Transverse colon (tissue), 4 donors: ENCODE measurements at regions not wholly inside any gene's neighbourhood (a gene's known extent, or its start where the extent isn't known, plus 50 kb on each side); places are given as distances from the start of the nearest gene placed in this dataset.

ENCODE experiments used
- DNase-seq: peaks from one replicate; pipeline ENCODE4 v3.0.0-alpha.2; 2019
- H3K27ac ChIP-seq, 4 donors: fragments of 200-600 bp; sonication (generic); 2 replicates each; pipeline ENCODE4 v1.5.1; 2016 to 2018; ENCODE audit warnings: inconsistent platforms in 4 of 4
- H3K27me3 ChIP-seq: fragments of 200-600 bp; sonication (generic); 2 replicates; pipeline ENCODE4 v1.5.1; 2017; ENCODE audit warnings: inconsistent platforms
- H3K36me3 ChIP-seq, 4 donors: fragments of 200-600 bp; sonication (generic); 2 replicates each; pipeline ENCODE4 v1.5.1; 2017 to 2019; ENCODE audit warnings: inconsistent platforms in 4 of 4
- H3K4me1 ChIP-seq, 4 donors: fragments of 200-600 bp; sonication (generic); 2 replicates each; pipeline ENCODE4 v1.5.1; 2017 to 2020; ENCODE audit warnings: inconsistent platforms in 4 of 4
- H3K4me3 ChIP-seq, 4 donors: fragments of 200-600 bp; sonication (generic); 1 replicate in 1 of 4; 2 replicates in 3 of 4; pipeline versions ENCODE4 v1.5.1 to v1.6.1; 2017 to 2019; ENCODE audit warnings: inconsistent platforms in 4 of 4
- H3K9me3 ChIP-seq, 2 donors: fragments of 200-600 bp; sonication (generic); 2 replicates each; pipeline ENCODE4 v1.5.1; 2017 to 2019; ENCODE audit warnings: inconsistent platforms in 2 of 2
- CTCF ChIP-seq, 5 experiments: fragments of 200-600 bp in 3 of 5; fragments of 450-650 bp in 2 of 5; sonication (generic) in 3 of 5; IDR thresholded peaks; 1 replicate in 2 of 5; 2 replicates in 3 of 5; pipeline ENCODE4 v1.5.1; 2016 to 2017; ENCODE audit warnings: antibody characterized with exemption in 5 of 5, inconsistent platforms in 3 of 5, mild to moderate bottlenecking in 2 of 5, moderate library complexity in 1 of 5
- EP300 ChIP-seq: sonication (generic); formaldehyde crosslinking; IDR thresholded peaks from one replicate; pipeline ENCODE4 v1.6.1; 2017; ENCODE audit warnings: antibody characterized with exemption, low read depth
- POLR2A ChIP-seq: fragments of 450-650 bp; IDR thresholded peaks from one replicate; pipeline ENCODE4 v1.6.1; 2016; ENCODE audit warnings: antibody characterized with exemption, mild to moderate bottlenecking, moderate library complexity
- POLR2AphosphoS5 ChIP-seq, 3 donors: sonication (generic); formaldehyde crosslinking; IDR thresholded peaks; one replicate each; pipeline ENCODE4 v1.6.1; 2016; ENCODE audit warnings: antibody characterized with exemption in 3 of 3
- WGBS, 2 donors: methylation state at CpG; one replicate each; pipeline ENCODE4 v1.1.5; 2018; ENCODE audit warnings: low coverage in 1 of 2; 5-methylcytosine and 5-hydroxymethylcytosine counted together
- in situ Hi-C, 4 donors: fragments of 200-750 bp; cut with MboI; loops; one replicate each; pipeline versions ENCODE4 v1.15.0 to v1.15.1; 2017; ENCODE audit warnings: low sequenced_read_pairs in 3 of 4, low pct_ligation_motif_present in 1 of 4, low pct_unique_long_range_greater_than_20kb in 1 of 4
- intact Hi-C: fragments of 100-400 bp; cut with DNase I; formaldehyde crosslinking; loops from one replicate; pipeline ENCODE4 v1.15.1; 2023; ENCODE audit warnings: low total_unique reads

- TF ChIP-seq CTCF (IDR thresholded peaks at IDR 0.05) (no peak), POLR2AphosphoS5 (IDR thresholded peaks at IDR 0.05) (no peak), POLR2A (no peak), EP300 (no peak)
- Histone ChIP-seq H3K36me3 (no peaks in the 10 kb centered on the region), H3K4me3 (no peak overlapping the region), H3K9me3 (no peaks in the 10 kb centered on the region), H3K4me1 (no peaks in the 10 kb centered on the region), H3K27me3 (no peaks in the 10 kb centered on the region), H3K27ac (no peak overlapping the region)
- 78 to 100% methylated on average over 1 to 2 of the region's 2 CpGs for WGBS, 2 donors
- DNase-seq = no peak
- intact Hi-C loops = no loop called here
- in situ Hi-C loops = no loop called here
Measured at GRCh38 chr14:86457481-86458135, 927.7 kb downstream of the FLRT2 start.

DNA sequence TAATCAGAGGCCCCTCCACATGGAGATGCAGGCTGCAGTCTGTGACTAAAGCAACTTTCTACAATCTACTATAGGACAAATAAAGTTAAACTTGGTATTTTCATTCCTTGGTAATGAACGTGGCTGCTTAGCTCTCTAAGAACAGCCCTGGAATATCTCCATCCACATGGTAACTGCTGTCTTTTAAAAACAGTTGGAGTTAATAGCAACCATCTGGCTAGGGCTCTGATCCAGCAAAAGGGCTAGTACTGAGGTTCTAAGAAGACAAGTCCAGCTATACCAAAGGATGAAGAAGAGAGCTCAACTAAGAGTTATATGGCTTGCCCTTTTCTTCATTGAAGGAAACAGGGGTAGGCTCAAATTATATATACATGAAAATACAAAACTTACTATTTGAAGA lies 920.1 kb downstream of the FLRT2 start:
- no peak for DNase-seq
- intact Hi-C loops (no loop called here), in situ Hi-C loops (no loop called here)
- Histone ChIP-seq H3K9me3 (no peaks in the 10 kb centered on the region), H3K27ac (no peak overlapping the region), H3K4me3 (no peak overlapping the region), H3K36me3 (no peaks in the 10 kb centered on the region), H3K4me1 (no peaks in the 10 kb centered on the region), H3K27me3 (no peaks in the 10 kb centered on the region)
- 52 to 60% methylated on average over 1 of the region's 1 CpG for WGBS, 2 donors
- TF ChIP-seq CTCF (IDR thresholded peaks at IDR 0.05) (no peak), POLR2A (no peak), POLR2AphosphoS5 (IDR thresholded peaks at IDR 0.05) (no peak), EP300 (no peak)

DNA sequence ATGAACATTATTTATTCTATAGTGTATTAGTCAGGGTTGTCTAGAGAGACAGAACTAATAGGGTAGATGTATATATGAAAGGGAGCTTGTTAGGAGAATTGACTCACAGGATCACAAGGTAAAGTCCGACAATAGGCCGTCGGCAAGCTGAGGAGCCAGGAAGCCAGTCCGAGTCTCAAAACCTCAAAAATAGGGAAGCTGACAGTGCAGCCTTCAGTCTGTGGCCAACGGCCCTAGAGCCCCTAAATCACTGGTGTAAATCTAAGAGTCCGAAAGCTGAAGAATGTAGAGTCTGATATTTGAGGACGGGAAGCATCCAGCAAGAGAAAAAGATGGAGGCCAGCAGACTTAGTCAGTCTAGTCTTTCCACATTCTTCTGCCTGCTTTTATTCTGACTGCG lies 912.2 kb downstream of the FLRT2 start:
- intact Hi-C loops (no loop called here), in situ Hi-C loops (no loop called here)
- Histone ChIP-seq H3K36me3 (no peaks in the 10 kb centered on the region), H3K4me3 (no peak overlapping the region), H3K9me3 (no peaks in the 10 kb centered on the region), H3K27me3 (no peaks in the 10 kb centered on the region), H3K27ac (no peak overlapping the region), H3K4me1 (no peaks in the 10 kb centered on the region)
- 61 to 79% methylated on average over 8 of the region's 8 CpGs for WGBS, 2 donors
- TF ChIP-seq CTCF (IDR thresholded peaks at IDR 0.05) (no peak), POLR2AphosphoS5 (IDR thresholded peaks at IDR 0.05) (no peak), EP300 (no peak), POLR2A (no peak)
- DNase-seq = no peak

DNA sequence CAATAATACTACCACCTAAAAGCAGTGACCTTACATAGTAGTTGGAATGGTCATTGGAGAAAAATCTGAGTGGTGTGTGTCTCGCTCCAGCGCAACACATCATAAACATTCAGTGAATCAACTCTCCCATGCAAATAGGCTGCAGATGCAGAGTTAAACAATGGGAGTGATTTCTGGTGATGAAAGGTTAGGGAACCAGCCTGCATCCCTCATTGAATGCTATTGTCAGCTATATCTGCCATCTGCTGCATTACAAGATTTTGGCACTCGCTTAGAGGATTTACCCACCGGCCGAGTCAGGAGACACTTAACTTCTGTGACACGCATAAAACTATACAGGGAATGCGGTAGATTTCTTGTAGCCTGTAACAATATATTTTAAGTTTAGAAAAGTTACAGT lies 900.9 kb downstream of the FLRT2 start:
- Histone ChIP-seq H3K9me3 (no peaks in the 10 kb centered on the region), H3K4me1 (no peaks in the 10 kb centered on the region), H3K4me3 (no peak overlapping the region), H3K27me3 (no peaks in the 10 kb centered on the region), H3K36me3 (no peaks in the 10 kb centered on the region), H3K27ac (no peak overlapping the region)
- intact Hi-C loops (no loop called here), in situ Hi-C loops (no loop called here)
- no peak for TF ChIP-seq POLR2AphosphoS5 (IDR thresholded peaks at IDR 0.05)
- no peak for TF ChIP-seq CTCF (IDR thresholded peaks at IDR 0.05)
- no peak for TF ChIP-seq POLR2A
- no peak for TF ChIP-seq EP300
- no peak for DNase-seq
- WGBS, 2 donors = 84 to 88% methylated on average over 5 to 7 of the region's 7 CpGs
